Prostate gland (tissue), 2 donors: ENCODE measurements at regions not wholly inside any gene's neighbourhood (a gene's known extent, or its start where the extent isn't known, plus 50 kb on each side); places are given as distances from the start of the nearest gene placed in this dataset.

Source experiments
- CTCF ChIP-seq, 4 experiments: fragments of 200-600 bp in 2 of 4; fragments of 450-650 bp in 2 of 4; sonication (generic) in 2 of 4; IDR thresholded peaks; 1 replicate in 3 of 4; 2 replicates in 1 of 4; pipeline ENCODE4 v1.5.1; 2016 to 2019; ENCODE audit warnings: antibody characterized with exemption in 4 of 4, mild to moderate bottlenecking in 2 of 4, moderate library complexity in 2 of 4
- POLR2A ChIP-seq: fragments of 450-650 bp; IDR thresholded peaks from one replicate; pipeline ENCODE4 v1.6.1; 2016; ENCODE audit warnings: antibody characterized with exemption, mild to moderate bottlenecking

GRCh38 chr18:29063346-29063745 lies 886.4 kb upstream of the CDH2 start:
- TF ChIP-seq CTCF (IDR thresholded peaks at IDR 0.05) (no peak), POLR2A (no peak)
